HCT116 (cell line): ENCODE measurements at regions not wholly inside any gene's neighbourhood (a gene's known extent, or its start where the extent isn't known, plus 50 kb on each side); places are given as distances from the start of the nearest gene placed in this dataset.

Experiments
- CEBPB ChIP-seq: IDR thresholded peaks from 2 replicates; pipeline ENCODE4 v1.6.1; 2012; ENCODE audit warnings: low read depth
- CTCF ChIP-seq, 3 experiments: fragments of 200-600 bp in 1 of 3; sonication (generic) in 1 of 3; IDR thresholded peaks in 2 of 3; conservative IDR thresholded peaks in 1 of 3; 2 replicates each; pipeline ENCODE4 v1.5.1; 2012 to 2017; ENCODE audit warnings: low read depth in 2 of 3, low read length in 2 of 3, antibody characterized with exemption in 1 of 3, borderline replicate concordance in 1 of 3, control low read depth in 1 of 3, mild to moderate bottlenecking in 1 of 3, mixed read lengths in 1 of 3, mixed run types in 1 of 3, moderate library complexity in 1 of 3; ENCODE audit not compliant: insufficient read depth in 1 of 3
- EZH2 ChIP-seq: fragments of 200-600 bp; sonication (generic); IDR thresholded peaks from 2 replicates; pipeline ENCODE4 v1.6.1; 2017; ENCODE audit warnings: antibody characterized with exemption, mixed run types
- FOSL1 ChIP-seq: IDR thresholded peaks from 2 replicates; pipeline ENCODE4 v1.6.1; 2012; ENCODE audit warnings: low read depth
- MAX ChIP-seq: IDR thresholded peaks from 2 replicates; pipeline ENCODE4 v1.6.1; 2012
- POLR2A ChIP-seq: IDR thresholded peaks from 2 replicates; pipeline ENCODE4 v1.7.0; 2011; ENCODE audit warnings: borderline replicate concordance; ENCODE audit not compliant: insufficient read depth, insufficient read length; ENCODE audit errors: extremely low read depth
- POLR2AphosphoS5 ChIP-seq: IDR thresholded peaks from 2 replicates; pipeline ENCODE4 v1.6.1; 2011; ENCODE audit warnings: mild to moderate bottlenecking, low read depth, low read length, moderate library complexity
- RAD21 ChIP-seq: IDR thresholded peaks from 2 replicates; pipeline ENCODE4 v1.6.1; 2012; ENCODE audit warnings: low read depth, mild to moderate bottlenecking
- SRF ChIP-seq: IDR thresholded peaks from 2 replicates; pipeline ENCODE4 v1.6.1; 2012; ENCODE audit warnings: low read depth
- YY1 ChIP-seq: IDR thresholded peaks from 2 replicates; pipeline ENCODE4 v1.6.1; 2011; ENCODE audit warnings: low read length, low read depth, moderate library complexity, mild to moderate bottlenecking; ENCODE audit not compliant: insufficient replicate concordance; ENCODE audit errors: extremely low read depth
- TF ChIP-seq, protein P1 (sequence below): IDR thresholded peaks from 2 replicates; pipeline ENCODE4 v1.6.1; 2012; ENCODE audit warnings: low read depth

DNA sequence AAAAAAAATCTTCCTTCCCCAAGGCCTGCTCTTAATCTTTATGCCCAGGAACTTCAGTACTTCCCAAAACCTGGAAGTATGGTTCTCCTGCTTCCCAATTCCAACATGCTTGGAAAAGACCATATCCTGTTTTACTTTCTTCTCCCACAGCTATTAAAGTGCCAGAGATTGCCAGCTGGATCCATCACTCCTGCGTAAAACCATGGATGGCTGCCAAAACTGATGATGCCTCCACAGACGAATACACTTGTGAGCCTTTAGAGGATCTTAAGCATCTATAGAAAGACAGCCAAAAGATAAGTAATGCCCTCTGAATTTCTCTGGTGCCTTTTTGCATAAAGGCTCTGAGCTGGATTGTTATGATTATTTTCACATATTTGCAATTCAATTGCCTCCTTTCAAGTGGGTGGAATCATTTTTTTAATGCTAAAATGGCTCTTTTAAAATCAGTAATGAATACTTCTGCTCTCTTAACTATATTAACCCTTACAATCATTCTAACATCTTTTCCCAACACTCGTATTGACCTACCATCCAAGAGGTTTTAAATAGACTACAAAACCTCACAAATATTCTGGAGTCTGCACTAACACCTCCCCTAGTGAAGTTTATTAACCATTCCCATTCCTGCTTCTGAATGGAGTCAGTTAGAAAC is 1807.8 kb downstream of the BRINP3 start:
- TF ChIP-seq, protein P1, sequence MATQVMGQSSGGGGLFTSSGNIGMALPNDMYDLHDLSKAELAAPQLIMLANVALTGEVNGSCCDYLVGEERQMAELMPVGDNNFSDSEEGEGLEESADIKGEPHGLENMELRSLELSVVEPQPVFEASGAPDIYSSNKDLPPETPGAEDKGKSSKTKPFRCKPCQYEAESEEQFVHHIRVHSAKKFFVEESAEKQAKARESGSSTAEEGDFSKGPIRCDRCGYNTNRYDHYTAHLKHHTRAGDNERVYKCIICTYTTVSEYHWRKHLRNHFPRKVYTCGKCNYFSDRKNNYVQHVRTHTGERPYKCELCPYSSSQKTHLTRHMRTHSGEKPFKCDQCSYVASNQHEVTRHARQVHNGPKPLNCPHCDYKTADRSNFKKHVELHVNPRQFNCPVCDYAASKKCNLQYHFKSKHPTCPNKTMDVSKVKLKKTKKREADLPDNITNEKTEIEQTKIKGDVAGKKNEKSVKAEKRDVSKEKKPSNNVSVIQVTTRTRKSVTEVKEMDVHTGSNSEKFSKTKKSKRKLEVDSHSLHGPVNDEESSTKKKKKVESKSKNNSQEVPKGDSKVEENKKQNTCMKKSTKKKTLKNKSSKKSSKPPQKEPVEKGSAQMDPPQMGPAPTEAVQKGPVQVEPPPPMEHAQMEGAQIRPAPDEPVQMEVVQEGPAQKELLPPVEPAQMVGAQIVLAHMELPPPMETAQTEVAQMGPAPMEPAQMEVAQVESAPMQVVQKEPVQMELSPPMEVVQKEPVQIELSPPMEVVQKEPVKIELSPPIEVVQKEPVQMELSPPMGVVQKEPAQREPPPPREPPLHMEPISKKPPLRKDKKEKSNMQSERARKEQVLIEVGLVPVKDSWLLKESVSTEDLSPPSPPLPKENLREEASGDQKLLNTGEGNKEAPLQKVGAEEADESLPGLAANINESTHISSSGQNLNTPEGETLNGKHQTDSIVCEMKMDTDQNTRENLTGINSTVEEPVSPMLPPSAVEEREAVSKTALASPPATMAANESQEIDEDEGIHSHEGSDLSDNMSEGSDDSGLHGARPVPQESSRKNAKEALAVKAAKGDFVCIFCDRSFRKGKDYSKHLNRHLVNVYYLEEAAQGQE, result no peak
- TF ChIP-seq CTCF (IDR thresholded peaks at IDR 0.05 in 2 of 3, conservative IDR thresholded peaks at IDR 0.05 in 1 of 3; ENCODE audit: borderline replicate concordance in 1 of 3, insufficient read depth in 1 of 3, low read depth in 2 of 3, low read length in 2 of 3) (no peak), YY1 (no peak), FOSL1 (no peak), RAD21 (no peak), EZH2 (no peak), SRF (no peak), POLR2AphosphoS5 (no peak), POLR2A (no peak), CEBPB (no peak), MAX (no peak)
